NOMO-1 treated with dmso at 0.1 percent for 144 hours (cell line): ENCODE measurements at regions not wholly inside any gene's neighbourhood (a gene's known extent, or its start where the extent isn't known, plus 50 kb on each side); places are given as distances from the start of the nearest gene placed in this dataset.

Experiments used
- DNase-seq: peaks from one replicate; lab custom pipeline; 2025; ENCODE audit not compliant: unreplicated experiment; lab: John Stamatoyannopoulos, UW

DNA sequence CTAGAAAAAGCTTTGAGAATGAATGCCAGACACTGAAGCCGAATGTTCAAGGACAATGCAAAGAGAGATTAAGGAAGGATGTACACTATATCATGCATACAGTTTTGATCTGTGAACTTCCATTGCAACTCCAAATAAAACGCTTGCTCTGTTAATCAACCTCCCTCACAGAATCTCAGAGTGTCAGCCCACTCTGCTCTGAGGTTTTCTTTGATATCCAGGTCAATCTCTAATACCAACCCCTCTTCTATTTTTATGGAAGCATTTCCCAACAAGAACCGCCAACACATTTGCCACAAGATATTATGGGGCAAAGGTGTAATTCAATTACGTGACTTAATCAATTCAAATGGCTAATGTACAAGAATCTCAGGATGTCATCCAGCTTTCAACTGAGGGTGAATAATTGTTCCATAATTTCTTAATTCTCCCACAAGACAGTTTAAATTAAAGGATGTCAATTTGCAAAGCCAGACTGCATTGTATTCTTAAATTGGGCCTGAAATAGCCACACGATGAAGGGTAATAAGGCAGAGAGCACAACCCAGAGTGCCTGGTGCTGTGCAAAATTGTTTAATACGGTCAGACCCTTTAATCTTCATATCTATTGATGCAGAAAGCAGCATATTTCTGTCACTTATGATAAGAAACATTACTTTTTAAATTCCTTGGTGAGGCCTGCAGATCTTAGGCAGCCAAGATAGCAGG is 459.2 kb upstream of the DAB1 start:
- DNase-seq = no peak

DNA sequence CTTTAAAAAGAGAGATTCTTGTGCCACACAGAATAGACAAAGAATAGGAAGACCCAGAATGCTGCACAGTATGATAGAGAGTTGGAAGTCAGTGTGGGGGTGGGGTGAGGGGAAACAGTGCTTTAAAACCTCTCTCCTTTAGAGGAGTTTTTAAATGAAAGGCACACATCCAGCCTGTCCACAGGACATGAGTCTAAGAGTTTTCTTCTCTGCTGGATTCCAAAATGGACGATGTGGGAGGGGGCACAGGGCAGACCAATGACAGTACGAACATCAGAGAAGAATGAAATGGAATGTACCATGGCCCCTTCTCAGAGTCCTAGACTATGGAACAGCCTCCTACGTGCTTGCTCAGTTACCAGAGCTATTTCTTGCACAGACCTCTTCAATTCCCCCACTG is 458.2 kb upstream of the DAB1 start:
- DNase-seq = no peak

DNA sequence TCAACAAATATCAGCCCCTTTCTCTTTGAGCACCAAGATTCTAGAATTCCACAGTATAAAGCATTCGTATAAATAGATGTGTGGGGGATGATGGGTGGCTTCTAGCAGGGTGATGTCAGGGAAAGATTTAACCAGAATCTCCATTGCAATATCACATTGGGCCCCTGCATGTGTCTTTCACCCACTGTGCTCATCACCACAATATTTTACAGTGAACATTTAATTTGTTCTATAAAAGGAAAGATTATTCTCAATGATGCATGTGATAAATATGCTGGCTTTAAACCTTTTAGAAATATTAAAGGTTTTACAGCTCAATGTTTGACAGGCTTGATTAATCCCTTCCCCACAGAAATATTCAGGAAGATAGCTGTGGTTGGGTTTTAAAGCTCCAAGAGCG is 457.8 kb upstream of the DAB1 start:
- no peak for DNase-seq

DNA sequence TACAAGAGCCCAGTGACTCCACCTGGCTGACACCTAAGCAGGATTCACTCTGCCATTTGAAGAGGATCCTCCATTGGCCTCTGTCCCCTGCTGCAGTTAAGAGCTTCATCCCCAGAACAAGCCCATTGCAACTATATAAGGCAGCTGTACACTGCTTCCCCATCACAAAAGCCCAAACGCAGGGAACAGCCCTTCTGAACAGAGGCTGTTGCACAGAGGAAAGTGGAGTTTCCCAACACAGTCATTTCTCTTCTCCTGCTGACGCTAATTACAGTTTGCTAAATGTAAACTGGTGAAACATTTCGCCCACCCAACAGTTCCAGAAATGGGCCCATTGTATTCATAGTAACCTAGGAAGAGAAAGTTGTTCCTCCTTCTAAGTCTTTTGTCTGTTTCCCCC is 455.8 kb upstream of the DAB1 start:
- DNase-seq = no peak

GRCh38 chr1:57874418-57874877 is 450.6 kb upstream of the DAB1 start:
- no peak for DNase-seq

GRCh38 chr1:57872913-57873312 is 449.1 kb upstream of the DAB1 start:
- no peak for DNase-seq

DNA sequence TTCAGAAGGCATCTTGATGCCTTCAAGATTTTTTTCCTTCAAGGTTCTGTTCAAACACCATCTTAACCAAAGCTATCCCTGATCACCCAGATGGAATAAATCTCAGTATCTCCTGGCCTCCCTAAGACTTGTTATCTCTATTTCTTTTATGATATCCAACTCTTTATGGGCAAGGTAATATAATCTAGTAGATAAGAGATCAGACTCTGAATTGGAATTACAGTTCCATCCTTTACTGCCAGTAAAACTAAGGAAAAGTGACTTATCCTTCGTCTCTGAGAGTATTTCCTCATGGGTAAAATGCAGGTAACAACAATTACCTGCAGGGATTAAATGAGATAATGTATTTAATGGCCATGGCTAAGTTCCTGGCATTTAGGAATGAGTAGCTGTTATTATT is 445.0 kb upstream of the DAB1 start:
- DNase-seq = no peak

- DNase-seq = no peak
Measured at GRCh38 chr1:57868239-57868638, 444.4 kb upstream of the DAB1 start.

DNA sequence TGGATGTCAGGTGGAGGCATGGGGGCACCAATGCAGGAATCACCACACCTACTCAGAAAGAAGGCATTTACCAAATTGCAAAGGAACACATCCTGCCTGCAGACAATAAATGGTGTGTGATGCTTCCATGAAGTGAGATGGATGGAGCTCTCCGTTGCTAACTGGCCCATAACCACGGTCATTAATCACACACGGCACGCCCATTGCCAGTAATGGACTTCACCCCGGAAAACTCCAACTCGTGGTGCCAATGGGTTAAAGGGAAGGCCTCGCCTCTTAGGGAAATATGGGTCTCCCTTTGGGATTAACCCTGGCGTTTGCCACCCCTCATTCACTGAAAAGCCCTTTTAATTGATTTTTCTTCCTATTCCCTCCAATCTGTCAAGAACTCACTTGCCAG is 443.1 kb upstream of the DAB1 start:
- no peak for DNase-seq

DNA sequence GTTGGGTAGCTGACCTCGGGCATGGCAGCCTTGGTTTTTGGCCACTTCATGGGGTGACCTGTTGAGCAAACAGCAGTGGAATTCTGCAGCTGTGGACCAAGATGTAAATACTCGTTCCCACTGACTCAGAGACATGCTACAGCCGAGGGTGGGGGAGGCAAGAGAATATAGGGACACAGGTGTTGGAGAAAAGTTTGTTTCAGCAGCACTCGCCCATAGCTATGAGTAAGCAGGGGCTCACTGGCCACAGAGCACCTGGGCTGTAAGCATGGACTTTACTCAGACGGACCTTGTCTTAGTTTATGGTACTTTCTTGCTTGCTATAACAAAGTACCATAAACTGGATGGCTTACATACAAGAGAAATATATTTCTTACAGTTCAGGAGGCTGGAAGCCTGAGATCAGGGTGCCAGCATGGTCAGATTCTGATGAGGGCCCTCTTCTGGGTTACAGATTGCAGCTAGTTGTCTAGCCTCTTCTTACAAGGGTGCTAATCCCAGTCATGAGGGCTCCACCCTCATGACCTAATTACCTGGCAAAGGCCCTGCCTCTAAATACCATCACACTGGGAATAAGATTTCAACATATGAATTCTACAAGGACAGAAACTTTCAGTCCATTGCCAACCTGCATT is 437.2 kb upstream of the DAB1 start:
- no peak for DNase-seq

GRCh38 chr1:57860325-57860724 is 436.5 kb upstream of the DAB1 start:
- no peak for DNase-seq

- DNase-seq = no peak
Measured at GRCh38 chr1:57858740-57859139, 434.9 kb upstream of the DAB1 start.

DNA sequence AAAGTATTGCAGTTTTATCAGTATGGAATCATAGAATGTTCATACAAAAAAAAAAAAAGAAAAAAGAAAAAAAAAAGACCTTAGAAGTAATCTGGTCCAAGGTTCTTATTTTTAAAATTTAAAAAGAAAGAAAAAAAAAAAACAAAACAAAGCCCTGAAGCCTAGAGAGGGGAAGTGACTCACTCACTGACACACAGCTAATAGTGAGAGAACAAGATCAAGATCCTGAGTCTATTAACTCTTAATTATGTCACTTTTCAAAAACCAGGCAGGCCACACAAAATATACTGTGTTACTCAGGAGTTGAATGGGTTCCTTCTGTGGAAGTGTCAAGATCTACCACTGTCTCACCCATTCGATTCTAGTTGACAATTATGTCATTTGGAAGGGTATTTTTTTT is 433.9 kb upstream of the DAB1 start:
- no peak for DNase-seq

GRCh38 chr1:57854436-57854835 is 430.6 kb upstream of the DAB1 start:
- DNase-seq = no peak

DNA sequence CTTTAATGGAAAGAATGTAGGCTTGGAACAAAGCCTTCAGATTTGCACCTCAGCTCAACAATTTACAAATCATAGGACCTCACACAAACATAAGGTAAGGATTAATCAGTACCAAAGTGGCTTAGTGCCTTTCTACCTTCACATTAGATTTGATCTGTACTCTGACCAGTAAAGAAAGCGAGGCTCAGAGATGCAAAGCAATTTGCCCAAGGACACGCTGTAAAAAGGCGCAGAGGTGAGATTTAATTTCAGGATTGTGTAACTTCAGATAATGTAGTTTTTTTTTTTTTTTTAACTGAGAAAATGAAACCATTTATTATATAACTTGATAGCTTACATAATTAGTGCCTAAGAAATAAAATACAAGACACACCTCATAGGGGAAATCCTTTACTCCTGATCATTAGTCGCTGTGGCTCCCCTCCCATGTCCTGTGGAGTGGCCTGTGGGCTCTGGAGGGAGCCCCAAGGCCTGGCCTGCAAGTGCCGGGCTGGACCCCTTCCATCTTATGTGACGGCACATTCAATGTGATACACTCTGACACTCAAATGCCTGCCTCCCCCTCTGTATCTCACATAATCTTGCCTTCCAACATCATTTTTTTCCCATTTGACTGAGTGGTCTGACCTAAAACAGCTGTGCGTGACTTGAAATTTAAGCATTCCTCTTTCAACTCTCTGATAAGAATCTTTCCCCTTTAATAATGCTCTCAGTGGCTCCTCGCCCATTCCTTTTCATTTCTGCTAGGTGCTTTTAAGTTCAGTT is 426.5 kb upstream of the DAB1 start:
- no peak for DNase-seq

DNA sequence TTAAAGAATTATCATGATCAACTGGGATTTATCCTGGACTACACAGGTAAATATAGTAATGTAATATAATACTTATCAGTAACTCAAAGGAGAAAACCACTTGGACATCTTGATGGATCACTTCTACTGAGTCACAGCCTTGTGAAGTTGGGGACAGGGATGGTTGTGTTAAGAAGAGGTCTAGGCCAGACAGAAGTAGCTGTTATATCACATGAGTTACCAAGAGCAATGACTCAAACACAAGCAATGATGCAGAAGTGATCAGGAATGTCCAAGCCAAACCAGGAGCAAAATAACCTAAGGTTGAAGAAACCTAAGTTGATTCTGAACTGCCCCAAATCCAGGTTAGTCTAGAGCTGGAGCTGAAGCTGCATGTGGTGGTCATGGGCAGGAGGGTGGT is 424.5 kb upstream of the DAB1 start:
- DNase-seq = no peak

GRCh38 chr1:57845041-57845440 is 421.2 kb upstream of the DAB1 start:
- no peak for DNase-seq

DNA sequence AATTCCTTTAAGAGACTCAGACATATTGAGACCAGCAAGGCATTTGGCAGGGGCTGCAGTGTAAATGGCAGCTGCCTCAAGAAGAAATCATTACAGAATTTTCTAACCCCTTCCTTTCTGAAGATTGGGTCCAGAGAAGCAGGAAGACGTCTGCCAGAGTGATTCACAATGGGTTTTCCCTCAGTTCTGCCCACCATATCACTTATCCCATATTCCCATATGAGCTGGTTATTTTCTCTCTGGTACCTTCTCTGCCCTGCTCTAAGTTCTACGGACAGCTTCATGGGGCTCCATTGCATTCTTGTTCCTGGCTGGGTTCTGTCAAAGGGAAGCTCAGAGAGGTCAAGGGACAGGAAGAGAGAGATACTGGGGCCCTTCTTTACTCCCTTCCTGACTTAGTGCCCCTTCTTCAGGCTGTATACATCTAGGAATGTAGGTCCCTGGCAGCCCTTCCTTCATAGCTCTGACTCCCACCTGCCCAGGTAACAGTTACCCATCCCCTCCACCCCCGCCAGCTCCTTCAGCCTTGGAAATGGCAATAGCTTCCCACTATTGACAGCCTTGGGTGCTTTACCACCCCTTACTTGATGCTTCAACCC is 420.6 kb upstream of the DAB1 start:
- DNase-seq = no peak

DNA sequence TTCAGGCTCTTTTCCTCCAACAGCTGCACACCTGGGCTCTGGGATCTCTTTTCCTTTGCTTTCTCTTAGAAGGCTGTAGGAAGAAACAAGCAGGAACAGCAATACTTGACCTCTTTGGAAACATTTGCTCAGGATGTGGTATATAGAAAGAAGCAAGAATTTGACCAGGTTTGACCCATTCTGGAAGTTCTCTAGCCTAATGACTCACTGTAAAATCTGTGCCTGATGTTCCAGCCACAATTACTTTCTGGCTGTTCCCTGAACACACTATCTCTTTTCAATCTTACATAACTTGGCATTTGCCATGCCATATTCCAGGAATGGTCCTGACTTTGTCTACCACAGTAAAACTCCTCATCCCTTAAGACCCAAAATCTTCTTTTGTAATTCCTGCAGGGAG is 419.9 kb upstream of the DAB1 start:
- no peak for DNase-seq

DNA sequence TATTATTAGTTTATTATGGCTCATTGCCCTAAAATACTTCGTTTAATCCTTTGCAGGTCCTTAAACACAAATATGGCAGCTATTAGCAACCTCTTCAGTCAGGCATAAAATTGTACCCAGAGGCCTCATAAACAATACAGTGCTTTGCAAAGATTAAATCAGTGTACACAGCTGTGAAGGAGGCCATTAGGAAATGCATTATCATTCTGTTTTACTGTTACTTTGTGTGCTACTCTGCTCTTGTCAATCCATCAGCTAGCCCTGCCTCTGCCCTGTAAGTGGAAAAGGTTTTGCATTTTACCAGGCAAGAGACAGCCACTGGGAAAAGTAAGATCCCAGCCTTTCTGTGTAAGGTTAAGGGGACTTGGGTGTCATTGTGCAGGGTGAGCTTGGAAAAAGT is 415.7 kb upstream of the DAB1 start:
- no peak for DNase-seq

- DNase-seq = no peak
Measured at GRCh38 chr1:57839067-57839466, 415.2 kb upstream of the DAB1 start.

DNA sequence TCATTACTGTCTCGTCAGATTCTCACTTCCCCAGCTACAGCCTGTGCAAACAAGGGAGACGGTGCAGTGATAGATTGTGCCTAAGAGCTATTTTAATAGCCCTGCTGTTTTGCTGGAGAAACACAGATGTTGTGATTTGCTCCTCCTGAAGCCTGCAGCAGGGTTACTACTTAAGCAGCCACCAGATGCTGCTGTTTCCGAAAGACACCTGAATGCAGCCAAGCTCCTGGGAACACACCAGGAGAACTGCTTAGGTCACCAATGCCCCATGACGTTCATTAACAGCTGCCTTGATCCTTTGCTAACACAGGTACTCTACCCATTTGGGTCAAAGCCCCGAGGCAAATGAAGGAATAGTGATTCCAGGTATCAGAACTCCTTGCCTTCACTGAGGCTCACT is 411.8 kb upstream of the DAB1 start:
- no peak for DNase-seq
